Endothelial cell of hepatic sinusoid (primary cell): ENCODE measurements at regions not wholly inside any gene's neighbourhood (a gene's known extent, or its start where the extent isn't known, plus 50 kb on each side); places are given as distances from the start of the nearest gene placed in this dataset.

Experiments used
- in situ Hi-C: cut with HindIII; loops from 2 replicates; pipeline ENCODE4 v1.10.0; 2017; ENCODE audit warnings: low sequenced_read_pairs

DNA sequence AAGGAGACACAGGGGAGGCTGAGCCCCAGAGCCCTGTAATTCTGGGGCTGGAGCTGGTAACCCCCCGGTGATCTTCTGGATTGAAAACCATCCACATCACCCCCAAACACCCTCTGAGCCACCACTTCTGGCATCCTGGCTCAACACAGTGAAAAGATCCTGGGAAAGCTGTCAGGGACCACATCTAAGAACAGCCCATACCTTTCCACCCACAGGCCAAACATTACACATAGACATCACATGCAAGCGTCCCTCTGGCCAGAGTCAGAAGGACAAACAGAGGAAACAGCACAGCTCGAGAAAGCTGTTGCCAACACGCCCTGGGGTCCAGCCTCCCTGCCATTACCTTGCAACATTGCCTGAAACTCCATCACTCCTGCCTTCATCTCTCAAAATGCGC lies 469.5 kb downstream of the SOX6 start:
- in situ Hi-C loops = no loop called here

DNA sequence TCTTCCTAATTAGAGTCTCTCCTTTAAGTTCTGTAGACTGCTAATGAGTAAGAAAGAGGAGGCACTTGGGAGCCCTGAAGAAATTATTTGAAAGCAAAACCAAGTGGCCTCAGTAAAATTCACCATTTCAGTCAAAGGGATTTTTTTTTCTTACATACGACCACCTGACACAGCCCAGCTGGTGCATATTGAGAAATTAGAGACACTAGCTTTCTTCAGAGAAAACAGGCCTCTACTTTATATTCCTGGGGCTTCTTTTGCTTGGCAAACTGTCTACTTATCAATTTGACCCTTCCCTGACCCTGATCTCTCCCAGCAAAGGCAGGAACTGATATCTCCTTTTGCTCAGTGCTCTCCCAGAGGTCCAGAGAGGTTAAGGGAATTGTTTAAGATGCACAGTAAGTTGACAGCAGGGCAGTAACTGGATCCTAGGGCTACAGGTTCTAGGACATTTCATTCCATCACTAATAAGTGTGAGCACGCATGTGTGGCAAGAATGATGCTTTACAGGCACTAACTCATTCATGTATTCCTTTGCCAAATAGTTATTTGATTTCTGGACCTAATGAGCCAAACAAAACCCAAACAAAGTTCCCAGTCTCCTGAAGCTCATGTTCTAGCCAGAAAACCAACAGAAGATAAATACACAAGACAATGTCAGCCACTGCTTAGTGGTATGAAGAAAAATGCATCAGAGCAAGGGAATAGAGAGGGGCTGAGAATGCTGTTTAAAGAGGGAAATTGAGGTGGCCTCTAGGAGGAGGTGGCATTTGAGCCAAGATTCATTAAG lies 467.6 kb downstream of the SOX6 start:
- in situ Hi-C loops = no loop called here

DNA sequence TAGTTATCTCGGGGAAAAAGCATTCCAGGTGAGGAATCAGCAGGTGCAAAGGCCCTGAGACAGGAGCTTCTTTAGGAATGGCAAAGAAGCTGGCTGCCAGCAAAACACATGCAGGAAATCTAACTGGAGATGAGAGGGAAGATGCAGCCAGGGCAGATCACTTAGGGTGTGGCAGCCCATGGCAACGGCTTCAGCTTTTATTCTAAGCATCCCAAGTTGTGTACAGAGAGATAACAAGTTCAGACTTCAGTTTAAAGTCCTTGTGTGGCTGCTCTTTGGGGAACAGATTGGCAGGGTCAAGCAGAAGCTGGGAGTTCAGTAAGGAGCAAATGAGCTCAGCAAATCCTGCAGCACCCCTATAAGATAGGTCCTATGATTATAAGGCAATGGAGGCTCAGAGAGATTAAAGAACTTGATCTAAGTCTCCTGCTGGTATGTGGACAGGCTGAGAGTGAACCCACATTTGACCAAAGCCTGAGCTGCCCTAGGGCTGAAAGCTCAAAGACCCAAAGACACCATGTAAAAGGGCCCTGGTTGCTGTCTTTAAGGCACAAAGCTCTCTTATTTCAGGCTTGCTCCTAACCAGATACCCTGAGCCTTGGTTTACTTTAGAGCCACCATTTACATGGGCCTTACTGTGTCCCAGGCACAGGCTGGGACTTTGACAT lies 466.8 kb downstream of the SOX6 start:
- in situ Hi-C loops = no loop called here

DNA sequence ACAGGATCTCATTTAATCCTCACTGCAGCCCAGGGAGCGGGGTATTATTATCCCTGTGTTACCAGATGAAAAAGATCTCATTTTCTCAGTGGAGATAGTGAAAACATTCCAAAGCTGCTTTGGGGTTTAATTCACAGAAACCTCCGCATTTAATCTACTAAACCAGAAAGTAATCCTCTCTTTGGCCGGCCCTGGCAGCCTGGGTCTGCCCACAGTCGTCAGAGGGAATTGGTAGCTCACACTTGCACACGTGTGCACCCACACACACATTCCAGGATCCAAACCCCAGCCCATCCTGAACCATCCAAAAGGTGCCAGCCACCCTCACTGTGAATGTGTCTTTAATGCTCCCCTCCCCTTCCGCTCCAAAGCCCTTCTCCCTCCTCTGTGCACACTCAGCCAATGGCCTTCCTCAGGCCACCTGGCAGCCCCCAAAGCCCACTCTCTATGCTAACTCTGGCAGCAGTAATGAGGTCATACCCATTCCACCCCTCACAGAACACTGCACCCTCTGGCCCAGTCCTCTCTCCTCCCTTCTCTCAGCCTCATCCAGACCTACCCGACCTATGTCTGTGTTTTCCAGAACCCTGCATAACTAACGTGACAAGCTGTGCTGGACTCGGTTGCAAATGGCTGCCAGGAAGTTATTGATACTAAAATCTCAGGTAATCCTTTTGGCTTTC lies 466.2 kb downstream of the SOX6 start:
- in situ Hi-C loops = no loop called here

DNA sequence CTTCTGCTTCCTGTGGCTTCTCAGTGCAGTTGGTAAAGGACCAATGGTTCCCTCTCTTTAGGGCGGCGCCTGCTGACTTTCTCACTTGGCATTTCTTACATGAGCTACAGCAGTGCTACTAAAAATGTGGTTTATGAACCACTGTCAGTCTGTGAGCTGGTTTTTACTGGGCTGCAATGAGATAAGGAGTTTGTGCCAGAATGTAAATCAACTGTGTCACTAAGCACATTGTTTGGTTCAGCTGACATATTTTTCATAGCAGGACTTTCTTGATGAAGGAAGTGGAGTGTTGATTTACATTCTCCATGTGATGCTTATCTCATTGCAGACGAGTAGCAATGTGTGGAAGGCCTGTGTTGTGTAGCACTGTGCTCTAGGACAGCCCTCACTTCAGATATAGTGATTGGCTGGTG lies 463.3 kb downstream of the SOX6 start:
- in situ Hi-C loops = no loop called here

DNA sequence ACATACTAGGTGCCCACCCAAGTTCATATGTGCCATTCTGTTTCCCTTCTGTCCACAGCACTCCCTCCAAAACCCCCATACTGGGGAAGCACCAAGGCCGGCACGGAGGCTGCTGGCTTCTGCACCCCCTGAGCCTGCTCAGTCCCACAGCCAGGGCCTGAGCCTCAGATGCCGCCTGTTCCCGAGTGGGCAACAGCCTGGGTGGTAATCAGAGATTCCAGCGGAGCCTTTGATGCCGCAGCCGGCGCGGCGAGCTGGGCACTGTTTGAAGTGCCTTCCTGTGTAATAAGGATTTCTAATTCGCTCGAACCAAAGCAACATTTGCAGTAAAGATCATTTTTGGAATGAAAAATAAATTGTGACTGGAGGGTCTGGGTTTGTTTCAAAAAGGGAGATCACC lies 460.3 kb downstream of the SOX6 start:
- in situ Hi-C loops = no loop called here

DNA sequence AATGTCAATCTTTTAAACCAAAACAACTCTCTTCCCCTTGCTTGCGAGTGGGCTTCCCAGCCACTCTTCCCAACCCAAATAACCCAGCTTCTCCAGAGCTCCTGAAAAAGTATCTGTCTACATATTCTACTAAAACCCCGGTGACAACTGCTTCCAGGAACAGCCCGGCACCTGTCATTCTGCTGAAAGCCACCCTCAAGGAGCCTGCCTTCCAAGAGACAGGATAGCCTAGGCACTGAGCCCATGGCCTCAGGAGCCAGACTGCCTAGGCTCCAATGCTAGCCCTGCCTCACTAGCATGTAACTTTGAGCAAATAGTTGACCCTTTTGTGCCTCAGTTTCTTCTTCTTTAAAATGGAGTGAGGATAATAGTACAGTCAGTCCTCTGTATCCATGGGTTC lies 459.8 kb downstream of the SOX6 start:
- in situ Hi-C loops = no loop called here

DNA sequence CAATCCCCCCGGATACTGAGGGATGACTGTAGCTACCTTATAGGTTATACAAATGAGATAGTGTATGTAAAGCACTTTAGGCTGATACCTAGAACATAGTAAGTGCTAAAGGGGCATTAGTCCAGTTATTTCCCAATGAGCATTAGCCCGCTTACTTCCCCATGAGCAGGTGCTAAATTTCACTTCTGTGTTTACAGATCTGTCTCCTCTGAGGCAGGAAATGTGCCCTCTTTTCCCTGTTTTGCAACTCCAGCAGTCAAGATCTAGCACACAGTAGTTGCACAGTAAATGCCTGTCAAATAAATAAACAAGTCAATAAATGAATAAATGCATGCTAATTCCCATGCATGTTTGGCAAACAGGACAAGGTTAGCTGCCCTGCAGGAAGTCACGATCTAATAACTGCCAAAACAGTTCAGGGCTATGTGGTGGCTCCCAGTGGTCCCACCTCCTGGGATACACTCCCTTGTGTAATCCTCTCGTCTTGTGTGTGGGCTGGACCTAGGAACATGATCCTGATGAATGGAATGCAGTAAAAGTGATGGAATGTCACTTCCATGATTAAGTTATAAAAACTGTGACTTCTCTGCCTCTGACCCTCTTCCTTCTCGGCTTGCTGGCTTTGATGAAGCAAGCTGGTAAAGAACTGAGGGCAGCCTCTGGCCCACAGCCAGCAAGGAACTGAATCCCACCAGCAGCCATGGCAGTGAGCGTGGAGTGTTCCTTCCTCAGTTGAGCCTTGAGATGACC lies 459.0 kb downstream of the SOX6 start:
- in situ Hi-C loops = no loop called here

DNA sequence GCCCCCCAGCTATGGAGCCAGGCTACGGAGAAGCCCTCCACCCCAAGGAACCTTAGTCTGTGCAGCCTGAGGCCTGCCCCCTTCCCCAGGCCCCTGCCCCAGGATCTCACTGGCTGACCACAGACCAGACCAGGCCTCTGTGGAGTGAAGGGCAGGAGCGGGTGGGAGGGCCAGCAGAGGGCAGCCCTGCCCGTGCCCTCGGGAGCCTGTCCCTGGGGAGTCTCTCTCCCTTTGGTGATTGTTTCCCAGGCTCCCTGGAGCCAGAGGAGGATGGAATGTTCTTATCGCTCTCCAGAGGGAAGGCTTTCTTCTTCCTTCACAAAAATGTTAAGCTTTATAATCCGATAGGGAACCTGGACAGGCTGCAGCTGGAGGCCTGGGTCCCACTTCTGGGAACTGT lies 455.3 kb downstream of the SOX6 start:
- in situ Hi-C loops = no loop called here

DNA sequence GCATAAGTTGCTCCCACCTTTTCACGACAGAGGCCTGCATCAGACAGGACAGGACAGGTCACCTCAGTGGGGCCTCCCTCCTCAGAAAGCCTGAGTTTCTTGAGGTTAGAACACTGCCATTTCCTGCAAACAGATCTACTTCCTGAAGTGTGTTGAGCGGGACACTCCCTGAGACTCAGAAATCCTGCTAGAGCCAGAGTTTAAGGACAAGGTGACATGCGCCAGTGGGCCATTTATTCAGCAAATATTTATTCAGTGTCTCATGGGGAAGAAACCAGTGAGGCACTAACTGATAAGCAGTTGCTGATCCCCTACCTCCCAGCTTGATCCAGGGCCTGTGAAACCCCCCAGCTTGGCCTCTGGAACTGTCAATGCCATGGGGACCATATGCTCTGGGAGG lies 454.6 kb downstream of the SOX6 start:
- in situ Hi-C loops = no loop called here

DNA sequence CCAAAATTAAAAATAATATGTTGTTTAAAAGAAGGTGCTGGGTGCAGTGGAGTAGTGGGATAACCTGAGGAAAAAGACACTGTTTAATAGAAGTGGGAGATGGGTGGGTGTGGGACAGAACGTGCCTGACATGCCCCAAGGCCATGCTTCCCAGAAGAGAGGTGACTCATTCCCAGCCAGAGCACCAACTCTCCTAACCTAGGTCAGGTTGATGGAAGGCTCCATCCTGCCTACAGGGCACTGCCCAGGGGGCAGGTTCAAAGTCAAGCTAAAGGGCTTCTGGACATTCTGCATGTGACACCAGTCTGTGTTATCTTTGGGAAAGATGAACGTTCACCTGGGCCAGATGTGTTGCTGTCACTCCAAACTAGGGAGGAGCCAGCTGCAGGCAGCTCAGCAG lies 453.1 kb downstream of the SOX6 start:
- in situ Hi-C loops = no loop called here

DNA sequence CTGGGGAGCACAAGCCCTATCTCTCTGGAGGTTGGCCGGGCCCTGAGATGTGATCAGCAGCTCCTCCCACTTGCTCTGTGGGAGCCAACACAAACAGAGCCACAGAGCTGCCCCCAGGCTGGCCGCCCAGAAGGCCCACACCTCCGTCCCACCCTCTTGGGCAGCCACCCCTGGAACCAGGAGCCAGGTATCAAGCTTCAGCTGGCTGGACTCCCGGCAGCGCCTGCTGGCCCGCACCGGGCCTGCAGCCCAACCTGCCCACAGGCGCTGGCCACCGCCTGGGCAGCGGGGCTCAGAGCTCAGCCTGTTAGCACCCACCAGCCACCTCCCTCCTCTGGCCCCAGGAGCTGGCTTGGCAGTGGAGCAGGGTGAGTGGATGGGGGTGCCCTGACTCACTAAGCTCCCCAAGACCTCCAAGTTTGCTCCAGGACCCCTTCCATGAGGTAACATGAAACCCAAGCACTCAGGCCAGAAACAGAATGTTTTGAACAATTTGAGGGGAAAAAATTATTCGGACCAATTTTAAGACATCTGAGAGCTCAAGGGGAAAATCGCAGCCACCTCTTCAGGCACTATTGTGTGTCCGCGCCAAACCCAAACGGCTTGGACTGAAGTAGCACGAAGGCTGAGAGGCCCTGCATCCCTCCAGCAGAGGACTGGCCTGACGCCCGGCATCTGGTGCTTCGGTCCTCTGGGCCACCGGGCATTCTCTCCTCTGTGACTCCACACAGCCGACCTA lies 450.8 kb downstream of the SOX6 start:
- in situ Hi-C loops = no loop called here

DNA sequence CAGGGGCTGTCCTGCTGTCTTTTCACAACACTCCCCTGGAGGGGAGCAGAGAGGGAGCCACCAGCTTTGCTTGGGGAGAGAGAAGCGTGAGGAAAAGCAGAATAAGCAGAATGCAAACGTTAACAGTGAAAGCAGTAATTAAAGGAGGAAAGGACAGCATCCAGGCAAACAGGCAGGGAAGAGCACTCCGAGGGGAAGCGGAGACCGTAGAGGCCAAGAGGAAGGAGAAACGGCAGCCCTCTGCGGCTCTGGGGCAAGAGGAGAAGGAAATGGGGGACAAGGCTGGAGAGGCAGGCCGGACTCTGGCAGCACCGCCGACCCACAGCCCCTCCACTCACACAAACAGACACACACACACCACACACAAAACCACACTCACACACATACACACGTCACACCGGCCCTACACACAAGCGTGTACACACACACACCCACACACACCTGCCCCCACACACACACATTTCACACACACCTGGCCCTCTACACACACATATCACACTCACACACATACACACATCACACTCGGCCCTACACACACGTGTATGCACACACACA lies 449.8 kb downstream of the SOX6 start:
- in situ Hi-C loops = no loop called here

DNA sequence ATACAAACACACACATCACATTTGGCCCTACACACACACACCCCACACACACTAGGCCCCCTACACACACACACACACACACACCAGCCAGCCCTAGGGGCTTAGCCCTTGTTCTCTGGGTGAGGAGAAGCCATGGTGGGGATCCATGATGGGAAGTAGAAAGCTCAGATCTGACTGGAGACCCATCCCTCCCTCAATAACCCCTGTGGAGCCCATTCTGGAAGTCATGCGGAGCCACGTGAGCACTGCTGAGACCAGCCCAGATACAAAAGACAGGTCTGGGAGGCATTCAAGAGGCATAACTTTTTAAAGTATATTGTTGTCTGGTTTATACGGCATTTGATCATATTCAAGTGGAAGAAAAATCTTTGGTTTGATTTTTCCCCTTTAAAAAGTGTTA lies 448.5 kb downstream of the SOX6 start:
- in situ Hi-C loops = no loop called here

DNA sequence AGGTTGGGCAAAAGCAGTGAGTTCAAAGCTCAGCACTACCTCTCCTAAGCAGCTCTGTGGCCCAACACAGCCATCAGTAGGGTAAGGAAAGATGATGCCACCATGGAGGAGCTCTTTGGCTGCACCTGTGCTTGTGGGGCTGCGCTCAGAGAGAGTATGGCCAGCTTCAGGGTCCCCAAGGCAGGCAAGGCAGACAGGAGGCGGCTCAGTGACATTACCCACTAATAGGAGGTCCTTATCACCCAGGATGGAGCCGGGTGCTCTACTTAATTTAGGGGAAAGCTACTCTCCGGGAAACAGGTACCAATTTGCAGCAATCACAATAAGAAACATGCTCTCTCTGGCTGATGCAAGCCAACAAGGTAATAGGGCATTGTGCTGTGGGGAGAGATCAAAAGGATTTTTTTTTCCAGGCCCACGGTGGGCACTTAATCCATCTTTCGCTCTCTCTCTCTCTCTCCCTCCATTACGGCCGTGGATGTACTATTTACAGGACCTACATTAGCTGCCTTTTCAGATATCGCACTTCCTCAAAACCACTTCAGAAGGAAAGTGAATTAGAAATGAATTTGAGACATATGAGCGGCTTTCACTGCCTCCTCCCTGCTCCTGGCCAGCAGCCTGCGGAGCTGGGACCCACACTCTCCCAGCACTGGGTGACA lies 446.3 kb downstream of the SOX6 start:
- in situ Hi-C loops = no loop called here

DNA sequence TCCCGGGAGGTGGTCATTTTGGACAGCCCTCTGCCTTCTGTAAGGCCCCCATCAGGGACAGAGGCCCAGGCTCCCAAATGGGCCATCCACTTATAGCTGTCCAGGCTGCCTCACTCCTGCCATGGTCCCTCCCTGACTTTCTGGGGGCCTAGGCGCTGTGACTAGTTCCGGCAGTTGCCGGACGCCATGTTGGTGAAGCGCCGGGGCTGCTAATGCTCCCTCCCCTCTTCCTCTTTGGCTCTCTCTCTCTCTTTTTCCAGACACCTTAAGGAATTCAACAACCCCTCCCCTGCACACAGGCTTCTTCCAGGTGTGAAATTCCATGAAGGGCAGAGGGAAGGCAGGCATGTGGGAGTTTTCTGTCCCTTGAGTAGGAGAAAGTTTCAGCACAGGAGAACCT lies 445.6 kb downstream of the SOX6 start:
- in situ Hi-C loops = no loop called here

DNA sequence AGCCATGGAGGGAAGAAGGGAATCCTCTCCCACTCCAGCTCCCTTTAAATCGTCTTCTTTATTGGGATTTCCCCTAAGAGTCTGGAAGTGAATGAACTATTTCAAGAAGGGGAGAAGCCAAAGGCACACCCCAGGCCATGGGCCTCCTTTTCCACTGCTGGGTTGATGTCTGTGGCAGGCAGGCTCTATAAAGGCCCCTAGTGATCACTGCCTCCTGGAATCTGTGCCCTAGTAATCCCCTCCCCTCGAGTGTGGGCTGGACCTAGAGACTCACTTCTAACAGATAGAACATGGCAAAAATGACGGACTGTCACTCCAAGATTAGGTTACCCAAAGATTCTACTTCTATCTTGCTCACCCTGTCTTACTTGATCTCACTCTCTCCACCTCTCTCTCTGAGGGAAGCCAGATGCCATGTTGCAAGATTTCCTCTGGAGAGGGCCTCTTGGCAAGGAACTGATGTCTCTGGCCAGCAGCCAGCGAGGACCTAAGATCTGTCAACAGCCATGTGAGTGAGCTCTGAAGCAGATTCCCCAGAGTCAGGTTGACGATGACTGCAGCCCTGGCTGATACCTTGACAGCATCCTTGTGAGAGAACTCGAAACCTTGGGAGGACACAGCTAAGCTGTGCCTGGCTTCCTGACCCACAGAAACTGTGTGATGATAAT lies 444.8 kb downstream of the SOX6 start:
- in situ Hi-C loops = no loop called here

DNA sequence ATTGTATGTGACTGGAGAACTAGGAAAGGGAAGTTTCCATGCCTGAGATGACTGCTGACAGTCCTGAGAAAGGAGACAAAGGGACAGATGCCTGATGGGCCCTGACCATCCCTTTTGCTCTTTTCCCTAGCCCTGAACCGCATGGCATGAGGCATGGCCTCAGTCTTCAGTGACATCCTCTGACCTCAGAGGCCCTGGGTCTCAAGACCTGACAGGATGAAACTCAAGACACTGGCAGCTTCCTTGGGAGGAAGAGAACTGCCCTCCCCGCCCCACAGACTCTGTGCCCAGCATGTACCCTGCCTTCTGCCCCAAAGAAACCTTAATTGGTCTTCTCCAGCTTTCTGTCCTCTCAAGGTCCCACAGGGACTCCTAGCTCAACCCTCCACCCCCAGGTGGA lies 444.1 kb downstream of the SOX6 start:
- in situ Hi-C loops = no loop called here

DNA sequence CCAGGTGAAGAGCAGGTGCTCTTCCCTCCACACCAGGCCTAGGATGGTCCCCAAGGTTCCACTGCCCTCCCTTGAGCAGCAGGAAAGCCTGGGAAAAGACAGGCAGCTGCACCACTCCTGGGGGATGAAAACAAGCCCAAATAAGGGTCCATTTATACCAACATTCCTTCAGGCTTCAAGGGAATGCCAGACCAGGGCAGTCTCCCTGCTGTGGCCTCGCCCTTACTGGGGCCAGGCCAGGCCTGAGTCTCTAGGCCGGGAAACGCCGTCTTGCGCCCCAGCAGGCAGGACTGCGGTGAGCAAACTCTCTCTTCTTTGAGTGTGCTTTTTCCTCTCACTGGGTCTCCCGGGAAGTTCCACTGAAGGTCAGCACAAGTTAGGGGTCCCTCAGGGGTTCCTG lies 443.5 kb downstream of the SOX6 start:
- in situ Hi-C loops = no loop called here
